ENCODE measurements at regions not wholly inside any gene's neighbourhood (a gene's known extent, or its start where the extent isn't known, plus 50 kb on each side); places are given as distances from the start of the nearest gene placed in this dataset.

GRCh38 chr2:58667137-58667774 lies 426.1 kb upstream of the FANCL start:
- DNase-seq: no peak

GRCh38 chr2:58666323-58666970 lies 425.3 kb upstream of the FANCL start:
- no peak for DNase-seq

- no peak for DNase-seq
Measured at GRCh38 chr2:58665154-58665553, 424.0 kb upstream of the FANCL start.

- no peak for DNase-seq
Measured at GRCh38 chr2:58664523-58665151, 423.5 kb upstream of the FANCL start.

GRCh38 chr2:58660046-58660445 lies 418.9 kb upstream of the FANCL start:
- DNase-seq: no peak

- DNase-seq: no peak
Measured at GRCh38 chr2:58655152-58655551, 414.0 kb upstream of the FANCL start.

- DNase-seq: no peak
Measured at GRCh38 chr2:58651930-58652329, 410.8 kb upstream of the FANCL start.

GRCh38 chr2:58650781-58651180 lies 409.7 kb upstream of the FANCL start:
- DNase-seq: no peak

- no peak for DNase-seq
Measured at GRCh38 chr2:58649756-58650155, 408.6 kb upstream of the FANCL start.

- no peak for DNase-seq
Measured at GRCh38 chr2:58645017-58645416, 403.9 kb upstream of the FANCL start.

GRCh38 chr2:58644451-58644850 lies 403.3 kb upstream of the FANCL start:
- DNase-seq: no peak

GRCh38 chr2:58641001-58641400 lies 399.9 kb upstream of the FANCL start:
- DNase-seq: no peak

GRCh38 chr2:58640042-58640441 lies 398.9 kb upstream of the FANCL start:
- DNase-seq: no peak

- no peak for DNase-seq
Measured at GRCh38 chr2:58638256-58638805, 397.2 kb upstream of the FANCL start.

- no peak for DNase-seq
Measured at GRCh38 chr2:58636872-58637271, 395.7 kb upstream of the FANCL start.

GRCh38 chr2:58635801-58636375 lies 394.8 kb upstream of the FANCL start:
- no peak for DNase-seq

GRCh38 chr2:58634653-58635370 lies 393.7 kb upstream of the FANCL start:
- DNase-seq: no peak

GRCh38 chr2:58633613-58634365 lies 392.7 kb upstream of the FANCL start:
- no peak for DNase-seq

- DNase-seq: no peak
Measured at GRCh38 chr2:58631986-58632385, 390.9 kb upstream of the FANCL start.

- DNase-seq: peak; percentile 70
Measured at GRCh38 chr2:58629545-58630119, 388.5 kb upstream of the FANCL start.

GRCh38 chr2:58620896-58621295 lies 379.8 kb upstream of the FANCL start:
- no peak for DNase-seq

- no peak for DNase-seq
Measured at GRCh38 chr2:58620093-58620492, 379.0 kb upstream of the FANCL start.
